ENCODE measurements at regions not wholly inside any gene's neighbourhood (a gene's known extent, or its start where the extent isn't known, plus 50 kb on each side); places are given as distances from the start of the nearest gene placed in this dataset.

- H3K9me3 ChIP-seq (ENCODE audit: control extremely low read depth in 1 of 3, control insufficient read depth in 2 of 3, insufficient read depth in 1 of 3, low read length in 2 of 3), result peaks cover 0 to 8% (median 5%) of the 10 kb centered on the region in 3 donors
- H3K4me2 ChIP-seq (replicated peaks; ENCODE audit: low read depth, low read length, poor library complexity, severe bottlenecking), result no peak overlapping the region
- Mint-ChIP-seq H3K27me3 (no peaks in the 10 kb centered on the region), H3K27ac (no peak overlapping the region), H3K4me1 (no peaks in the 10 kb centered on the region), H3K9me3 (ENCODE audit: insufficient read depth) (no peaks in the 10 kb centered on the region), H3K4me3 (no peak overlapping the region)
- no peaks in the 10 kb centered on the region for H4K20me1 ChIP-seq (ENCODE audit: control insufficient read depth, insufficient read depth, low read length, poor library complexity, severe bottlenecking)
- DNase-seq (no peak), ATAC-seq (ENCODE audit: low read depth) (no peak)
- no peaks in the 10 kb centered on the region for H3K79me2 ChIP-seq (ENCODE audit: control insufficient read depth, insufficient read depth, low read length)
- POLR2A ChIA-PET, result no interaction called here
- no peak overlapping the region for H3K4me3 ChIP-seq (ENCODE audit: control extremely low read depth in 1 of 5, extremely low read depth in 1 of 5, insufficient read depth in 1 of 5, low read depth in 2 of 5, low read length in 4 of 5)
- CTCF ChIA-PET, result no interaction called here
- H3K9ac ChIP-seq (ENCODE audit: low read length), result no peak overlapping the region
- WGBS (ENCODE audit: insufficient coverage), result no CpG with 5 or more reads among the region's 1 CpG
- H3K4me1 ChIP-seq (ENCODE audit: control insufficient read depth in 2 of 2, insufficient read depth in 2 of 2, low read length in 2 of 2), result no peaks in the 10 kb centered on the region
- TF ChIP-seq, protein P1, sequence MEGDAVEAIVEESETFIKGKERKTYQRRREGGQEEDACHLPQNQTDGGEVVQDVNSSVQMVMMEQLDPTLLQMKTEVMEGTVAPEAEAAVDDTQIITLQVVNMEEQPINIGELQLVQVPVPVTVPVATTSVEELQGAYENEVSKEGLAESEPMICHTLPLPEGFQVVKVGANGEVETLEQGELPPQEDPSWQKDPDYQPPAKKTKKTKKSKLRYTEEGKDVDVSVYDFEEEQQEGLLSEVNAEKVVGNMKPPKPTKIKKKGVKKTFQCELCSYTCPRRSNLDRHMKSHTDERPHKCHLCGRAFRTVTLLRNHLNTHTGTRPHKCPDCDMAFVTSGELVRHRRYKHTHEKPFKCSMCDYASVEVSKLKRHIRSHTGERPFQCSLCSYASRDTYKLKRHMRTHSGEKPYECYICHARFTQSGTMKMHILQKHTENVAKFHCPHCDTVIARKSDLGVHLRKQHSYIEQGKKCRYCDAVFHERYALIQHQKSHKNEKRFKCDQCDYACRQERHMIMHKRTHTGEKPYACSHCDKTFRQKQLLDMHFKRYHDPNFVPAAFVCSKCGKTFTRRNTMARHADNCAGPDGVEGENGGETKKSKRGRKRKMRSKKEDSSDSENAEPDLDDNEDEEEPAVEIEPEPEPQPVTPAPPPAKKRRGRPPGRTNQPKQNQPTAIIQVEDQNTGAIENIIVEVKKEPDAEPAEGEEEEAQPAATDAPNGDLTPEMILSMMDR (IDR thresholded peaks at IDR 0.05), result no peak
- no peak for TF ChIP-seq EZH2 (IDR thresholded peaks at IDR 0.05; ENCODE audit: borderline replicate concordance, insufficient read depth, low read depth, low read length, poor library complexity, severe bottlenecking)
- no peak overlapping the region for H3K27ac ChIP-seq (ENCODE audit: low read length in 2 of 2)
- no peaks in the 10 kb centered on the region for H3K36me3 ChIP-seq (replicated peaks in 1 of 2; ENCODE audit: control extremely low read depth in 1 of 2, control insufficient read depth in 1 of 2, extremely low read depth in 1 of 2, insufficient read depth in 2 of 2, low read length in 1 of 2)
- intact Hi-C loops (cut with micrococcal nuclease), result no loop called here
- H3K27me3 ChIP-seq (replicated peaks in 1 of 4; ENCODE audit: control extremely low read depth in 1 of 4, control insufficient read depth in 3 of 4, insufficient read depth in 4 of 4, low read length in 3 of 4), result no peaks in the 10 kb centered on the region
- no peak overlapping the region for H2AFZ ChIP-seq (ENCODE audit: insufficient read depth, low read depth, low read length, poor library complexity, severe bottlenecking)
Observed at GRCh38 chr4:127102361-127102760, 530.4 kb upstream of the INTU start.

DNA sequence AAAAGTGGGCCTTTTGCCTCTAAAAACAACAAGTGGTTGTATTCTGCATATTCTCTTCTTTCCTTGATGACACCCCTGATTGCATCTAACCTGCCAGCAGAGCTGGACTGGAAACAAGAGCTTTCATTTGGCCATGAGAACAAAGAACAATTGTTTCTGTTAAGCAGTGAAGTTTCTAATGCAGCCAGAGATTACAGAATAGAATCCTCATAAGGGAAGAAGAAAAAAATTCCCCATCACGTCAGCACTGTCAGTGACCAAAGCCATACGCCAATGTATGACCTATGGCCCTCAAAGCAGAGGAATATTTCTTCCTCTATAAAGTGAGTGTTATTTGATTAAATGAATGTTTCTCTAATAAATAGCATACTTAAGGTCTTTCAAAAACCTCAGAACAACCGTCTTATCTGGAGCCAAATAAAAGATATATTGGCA, 529.1 kb upstream of the INTU start:
- Mint-ChIP-seq H3K27me3 (no peaks in the 10 kb centered on the region), H3K4me1 (no peaks in the 10 kb centered on the region), H3K4me3 (no peak overlapping the region), H3K27ac (no peak overlapping the region), H3K9me3 (ENCODE audit: insufficient read depth) (no peaks in the 10 kb centered on the region)
- CTCF ChIA-PET, result no interaction called here
- Histone ChIP-seq H4K20me1 (ENCODE audit: control insufficient read depth, insufficient read depth, low read length, poor library complexity, severe bottlenecking) (no peaks in the 10 kb centered on the region), H2AFZ (ENCODE audit: insufficient read depth, low read depth, low read length, poor library complexity, severe bottlenecking) (no peak overlapping the region), H3K4me2 (replicated peaks; ENCODE audit: low read depth, low read length, poor library complexity, severe bottlenecking) (no peak overlapping the region), H3K4me1 (ENCODE audit: control insufficient read depth in 2 of 2, insufficient read depth in 2 of 2, low read length in 2 of 2) (no peaks in the 10 kb centered on the region), H3K36me3 (replicated peaks in 1 of 2; ENCODE audit: control extremely low read depth in 1 of 2, control insufficient read depth in 1 of 2, extremely low read depth in 1 of 2, insufficient read depth in 2 of 2, low read length in 1 of 2) (no peaks in the 10 kb centered on the region), H3K9ac (ENCODE audit: low read length) (no peak overlapping the region), H3K9me3 (ENCODE audit: control extremely low read depth in 1 of 3, control insufficient read depth in 2 of 3, insufficient read depth in 1 of 3, low read length in 2 of 3) (peaks cover 0 to 8% (median 6%) of the 10 kb centered on the region in 3 donors), H3K27ac (ENCODE audit: low read length in 2 of 2) (no peak overlapping the region), H3K79me2 (ENCODE audit: control insufficient read depth, insufficient read depth, low read length) (no peaks in the 10 kb centered on the region), H3K4me3 (ENCODE audit: control extremely low read depth in 1 of 5, extremely low read depth in 1 of 5, insufficient read depth in 1 of 5, low read depth in 2 of 5, low read length in 4 of 5) (no peak overlapping the region), H3K27me3 (replicated peaks in 1 of 4; ENCODE audit: control extremely low read depth in 1 of 4, control insufficient read depth in 3 of 4, insufficient read depth in 4 of 4, low read length in 3 of 4) (no peaks in the 10 kb centered on the region)
- ATAC-seq (ENCODE audit: low read depth) (no peak), DNase-seq (no peak)
- intact Hi-C loops (cut with micrococcal nuclease), result no loop called here
- WGBS (ENCODE audit: insufficient coverage), result no CpG with 5 or more reads among the region's 3 CpGs
- POLR2A ChIA-PET, result no interaction called here
- TF ChIP-seq EZH2 (IDR thresholded peaks at IDR 0.05; ENCODE audit: borderline replicate concordance, insufficient read depth, low read depth, low read length, poor library complexity, severe bottlenecking), result no peak
- TF ChIP-seq, protein P1 (IDR thresholded peaks at IDR 0.05), result no peak

Data from B cell (primary cell).